GM12875 (cell line): ENCODE measurements at regions not wholly inside any gene's neighbourhood (a gene's known extent, or its start where the extent isn't known, plus 50 kb on each side); places are given as distances from the start of the nearest gene placed in this dataset.

Experiments used
- H3K4me3 ChIP-seq: one replicate; pipeline ENCODE4 v1.5.1; 2011; ENCODE audit warnings: low read depth, low read length, control low read depth
- TF ChIP-seq, protein P1 (sequence below): IDR thresholded peaks from 2 replicates; pipeline ENCODE4 v1.5.1; 2011; ENCODE audit warnings: low read depth, mild to moderate bottlenecking, control low read depth, inconsistent platforms, low read length, moderate library complexity, borderline replicate concordance; ENCODE audit not compliant: insufficient read depth

DNA sequence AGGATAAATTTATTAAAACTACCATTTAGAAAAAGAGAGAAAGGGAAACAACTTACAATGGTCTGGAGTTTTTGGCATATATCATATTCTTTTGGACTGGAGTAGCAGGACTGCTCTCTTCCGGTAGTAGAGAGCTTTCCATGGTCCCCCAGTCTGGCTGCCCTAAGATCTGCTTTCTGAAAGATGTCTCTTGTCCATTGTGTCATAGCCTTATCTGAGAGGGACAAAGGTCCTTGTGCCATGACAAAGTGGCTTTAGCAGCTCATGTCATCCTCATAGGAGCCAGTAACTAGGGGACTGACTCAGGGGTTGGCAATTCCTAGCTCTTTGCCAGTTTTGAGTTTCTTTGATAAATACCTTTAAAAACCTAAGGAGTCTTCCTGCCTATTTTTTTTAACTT lies 505.5 kb upstream of the ZEB2 start:
- TF ChIP-seq, protein P1, sequence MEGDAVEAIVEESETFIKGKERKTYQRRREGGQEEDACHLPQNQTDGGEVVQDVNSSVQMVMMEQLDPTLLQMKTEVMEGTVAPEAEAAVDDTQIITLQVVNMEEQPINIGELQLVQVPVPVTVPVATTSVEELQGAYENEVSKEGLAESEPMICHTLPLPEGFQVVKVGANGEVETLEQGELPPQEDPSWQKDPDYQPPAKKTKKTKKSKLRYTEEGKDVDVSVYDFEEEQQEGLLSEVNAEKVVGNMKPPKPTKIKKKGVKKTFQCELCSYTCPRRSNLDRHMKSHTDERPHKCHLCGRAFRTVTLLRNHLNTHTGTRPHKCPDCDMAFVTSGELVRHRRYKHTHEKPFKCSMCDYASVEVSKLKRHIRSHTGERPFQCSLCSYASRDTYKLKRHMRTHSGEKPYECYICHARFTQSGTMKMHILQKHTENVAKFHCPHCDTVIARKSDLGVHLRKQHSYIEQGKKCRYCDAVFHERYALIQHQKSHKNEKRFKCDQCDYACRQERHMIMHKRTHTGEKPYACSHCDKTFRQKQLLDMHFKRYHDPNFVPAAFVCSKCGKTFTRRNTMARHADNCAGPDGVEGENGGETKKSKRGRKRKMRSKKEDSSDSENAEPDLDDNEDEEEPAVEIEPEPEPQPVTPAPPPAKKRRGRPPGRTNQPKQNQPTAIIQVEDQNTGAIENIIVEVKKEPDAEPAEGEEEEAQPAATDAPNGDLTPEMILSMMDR, result no peak
- H3K4me3 ChIP-seq, result no peak overlapping the region

DNA sequence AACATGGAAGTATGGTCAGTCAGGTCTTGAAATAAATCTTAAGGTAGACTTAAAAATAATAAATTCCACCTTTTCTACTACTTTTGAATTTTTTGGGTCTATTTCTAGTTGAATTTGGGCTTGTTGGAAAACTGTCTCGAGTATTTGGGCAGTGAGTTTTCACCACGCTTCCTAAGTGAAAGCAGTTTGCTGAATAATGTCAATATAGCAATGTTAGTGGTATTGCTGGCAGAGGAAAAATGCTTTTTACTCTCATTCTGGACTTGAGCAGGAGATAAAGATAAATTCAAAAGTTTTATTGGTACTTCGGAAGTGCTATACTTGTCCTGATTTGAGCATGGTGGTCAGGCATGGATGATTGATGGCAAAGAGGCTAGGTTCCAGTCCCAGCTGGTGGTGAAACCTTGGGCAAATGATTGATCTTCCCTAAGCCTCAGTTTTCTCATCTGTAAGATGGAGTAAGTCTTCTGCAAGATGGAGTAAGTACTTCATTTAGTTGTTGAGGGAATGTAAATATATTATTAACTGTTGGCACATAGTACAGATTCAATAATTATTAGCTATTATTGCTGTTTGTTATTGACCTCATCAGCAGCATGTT lies 503.5 kb upstream of the ZEB2 start:
- TF ChIP-seq, protein P1, result no peak
- H3K4me3 ChIP-seq, result no peak overlapping the region

DNA sequence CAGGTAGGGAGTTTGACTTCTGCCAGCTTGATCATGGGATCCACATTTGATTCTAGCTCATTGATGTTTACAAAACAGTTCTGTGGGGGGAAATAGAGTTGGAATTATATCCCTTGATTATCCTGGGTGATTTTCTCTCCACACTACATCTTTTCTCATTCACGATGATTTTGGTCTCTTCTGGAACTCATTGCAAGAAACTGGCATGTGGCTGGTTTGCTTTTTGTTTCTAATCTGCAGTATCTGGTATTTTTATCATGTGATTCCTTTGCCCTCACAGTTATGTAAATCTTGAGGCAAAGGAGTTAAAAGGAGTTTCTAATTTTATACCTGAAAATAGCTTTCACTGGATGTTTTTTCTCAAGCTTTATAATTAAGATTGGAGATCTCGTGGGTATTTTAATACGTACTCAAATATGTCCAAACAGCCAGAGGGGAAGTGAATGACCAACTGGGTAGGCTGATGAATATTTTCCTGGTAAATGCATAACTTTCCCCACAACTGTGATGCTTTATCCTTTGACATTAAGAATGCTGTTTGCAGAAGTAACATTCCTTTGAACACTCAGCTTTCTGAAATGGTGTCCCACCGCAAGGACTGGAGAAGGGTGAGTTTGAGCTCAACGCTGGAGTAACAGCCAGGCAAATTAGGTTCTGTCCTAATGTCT lies 502.9 kb upstream of the ZEB2 start:
- TF ChIP-seq, protein P1, result no peak
- H3K4me3 ChIP-seq, result no peak overlapping the region

DNA sequence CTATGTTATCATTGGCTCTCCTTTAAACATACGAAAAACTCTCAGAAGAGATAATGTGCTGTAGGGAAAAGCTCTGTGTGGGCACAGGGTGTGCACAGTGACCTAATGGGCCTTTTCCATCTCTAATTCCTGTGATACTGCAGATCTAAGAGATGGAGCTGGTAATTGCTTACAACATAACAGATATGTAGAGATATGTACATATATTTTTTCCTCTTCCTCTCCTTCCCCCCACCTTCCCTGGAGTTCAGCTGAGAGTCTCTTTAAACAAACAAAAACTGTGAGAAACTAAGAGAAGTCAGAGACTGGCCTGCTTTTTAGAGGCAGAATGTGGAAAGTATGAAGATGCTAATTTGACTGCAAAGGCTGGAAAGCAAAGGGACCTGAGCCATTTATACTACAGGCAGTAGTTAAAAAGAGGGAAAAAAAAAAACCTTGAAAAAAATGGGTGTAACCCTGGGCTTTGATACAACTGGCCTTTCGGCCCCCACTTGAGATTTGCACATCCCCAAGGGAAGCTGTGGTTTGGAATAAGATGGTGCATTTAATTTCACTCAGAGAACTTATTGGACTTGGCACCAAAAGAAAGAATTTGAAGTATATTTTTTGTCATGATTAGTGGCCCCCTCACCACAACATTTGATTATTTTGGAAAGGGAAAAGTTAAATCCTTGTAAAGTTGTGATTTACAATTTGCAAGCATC lies 502.2 kb upstream of the ZEB2 start:
- H3K4me3 ChIP-seq, result no peak overlapping the region
- TF ChIP-seq, protein P1, result no peak

DNA sequence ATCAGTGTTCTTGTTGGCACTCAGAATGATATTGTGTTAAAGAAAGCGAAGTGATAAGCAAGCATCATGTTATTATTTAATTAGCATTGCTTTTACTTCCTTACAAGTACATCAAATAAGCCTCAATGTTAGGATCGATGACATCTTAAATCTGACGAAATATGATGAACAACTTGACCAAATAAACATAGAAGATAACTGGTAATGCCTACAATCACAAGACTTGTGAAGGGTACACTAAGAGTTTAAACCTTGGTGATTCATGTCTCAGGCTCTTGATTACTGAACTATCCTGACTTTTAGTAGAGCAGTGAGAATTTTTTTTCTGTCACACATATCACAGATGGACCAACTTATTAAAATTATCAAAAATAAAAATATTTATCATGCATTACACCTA lies 500.8 kb upstream of the ZEB2 start:
- no peak overlapping the region for H3K4me3 ChIP-seq
- TF ChIP-seq, protein P1, result no peak

DNA sequence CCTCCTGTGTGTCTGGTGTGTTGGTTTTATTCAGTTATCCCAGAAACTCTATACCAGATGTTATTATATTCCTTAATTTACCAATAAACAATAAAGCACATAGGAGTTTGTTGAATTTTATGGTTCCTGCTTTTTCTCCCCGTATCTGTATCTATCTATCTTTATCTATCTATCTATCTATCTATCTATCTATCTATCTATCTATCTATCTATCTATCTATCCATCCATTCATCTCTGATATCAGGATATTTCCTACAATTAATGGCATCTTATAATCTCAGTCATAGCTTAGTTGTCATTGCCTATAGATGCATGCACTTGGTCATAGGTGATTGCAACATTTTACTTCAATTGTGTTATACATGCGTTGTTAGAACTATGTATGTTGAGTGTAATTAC lies 500.2 kb upstream of the ZEB2 start:
- TF ChIP-seq, protein P1, result no peak
- no peak overlapping the region for H3K4me3 ChIP-seq
